GM12892 (cell line): ENCODE measurements at regions not wholly inside any gene's neighbourhood (a gene's known extent, or its start where the extent isn't known, plus 50 kb on each side); places are given as distances from the start of the nearest gene placed in this dataset.
"Not testable (repeated sequence)": the region's sequence is repeated elsewhere in the genome, so short reads cannot be mapped to it uniquely, and the experiment has no call there.

ENCODE experiments used
- POLR2A ChIP-seq: IDR thresholded peaks from 2 replicates; pipeline ENCODE4 v1.6.1; 2011; ENCODE audit warnings: low read depth, low read length, control low read depth
- POLR2AphosphoS5 ChIP-seq: IDR thresholded peaks from 2 replicates; pipeline ENCODE4 v1.6.1; 2011; ENCODE audit warnings: low read depth, low read length, control low read depth

GRCh38 chr7:108943048-108943447, 373.4 kb downstream of the DNAJB9 start:
- TF ChIP-seq POLR2AphosphoS5, POLR2A: not testable (repeated sequence)
